ENCODE measurements at regions not wholly inside any gene's neighbourhood (a gene's known extent, or its start where the extent isn't known, plus 50 kb on each side); places are given as distances from the start of the nearest gene placed in this dataset.

GRCh38 chr4:187207931-187208330 lies 484.3 kb upstream of the FAT1 start:
- TF ChIP-seq CTBP1 (IDR thresholded peaks at IDR 0.05; ENCODE audit: borderline replicate concordance) (no peak), L3MBTL2 (conservative IDR thresholded peaks at IDR 0.05) (no peak), SUZ12 (IDR thresholded peaks at IDR 0.05) (no peak), PKNOX1 (IDR thresholded peaks at IDR 0.05) (no peak), TARDBP (IDR thresholded peaks at IDR 0.05) (no peak), LEF1 (IDR thresholded peaks at IDR 0.05; ENCODE audit: borderline replicate concordance) (no peak), FOXM1 (IDR thresholded peaks at IDR 0.05; ENCODE audit: borderline replicate concordance) (no peak), HDGF (IDR thresholded peaks at IDR 0.05; ENCODE audit: borderline replicate concordance) (no peak), BHLHE40 (IDR thresholded peaks at IDR 0.05; ENCODE audit: borderline replicate concordance) (no peak), ARNT (IDR thresholded peaks at IDR 0.05) (no peak), SP1 (IDR thresholded peaks at IDR 0.05) (no peak), ELF4 (IDR thresholded peaks at IDR 0.05) (no peak), FOXK2 (IDR thresholded peaks at IDR 0.05) (no peak)
- no peak for DNase-seq (ENCODE audit: extremely low spot score)
- POLR2A ChIA-PET = no interaction called here
- CTCF ChIA-PET = no interaction called here

GRCh38 chr4:187208651-187209050 lies 485.0 kb upstream of the FAT1 start:
- ChIA-PET CTCF (no interaction called here), POLR2A (no interaction called here)
- DNase-seq (ENCODE audit: extremely low spot score) = no peak
- TF ChIP-seq L3MBTL2 (conservative IDR thresholded peaks at IDR 0.05) (no peak), CTBP1 (IDR thresholded peaks at IDR 0.05; ENCODE audit: borderline replicate concordance) (no peak), PKNOX1 (IDR thresholded peaks at IDR 0.05) (no peak), HDGF (IDR thresholded peaks at IDR 0.05; ENCODE audit: borderline replicate concordance) (no peak), FOXK2 (IDR thresholded peaks at IDR 0.05) (no peak), TARDBP (IDR thresholded peaks at IDR 0.05) (no peak), FOXA1 (IDR thresholded peaks at IDR 0.05) (no peak), SUZ12 (IDR thresholded peaks at IDR 0.05) (no peak), NFRKB (IDR thresholded peaks at IDR 0.05) (no peak), LEF1 (IDR thresholded peaks at IDR 0.05; ENCODE audit: borderline replicate concordance) (no peak), SP1 (IDR thresholded peaks at IDR 0.05) (no peak), ZNF384 (IDR thresholded peaks at IDR 0.05) (no peak), FOXM1 (IDR thresholded peaks at IDR 0.05; ENCODE audit: borderline replicate concordance) (no peak)

- TF ChIP-seq NFRKB (IDR thresholded peaks at IDR 0.05) (no peak), CTBP1 (IDR thresholded peaks at IDR 0.05; ENCODE audit: borderline replicate concordance) (no peak), FOXK2 (IDR thresholded peaks at IDR 0.05) (no peak), ZNF384 (IDR thresholded peaks at IDR 0.05) (no peak), ELF4 (IDR thresholded peaks at IDR 0.05) (no peak), TARDBP (IDR thresholded peaks at IDR 0.05) (no peak), BHLHE40 (IDR thresholded peaks at IDR 0.05; ENCODE audit: borderline replicate concordance) (no peak), SP1 (IDR thresholded peaks at IDR 0.05) (no peak), ARNT (IDR thresholded peaks at IDR 0.05) (no peak), FOXA1 (IDR thresholded peaks at IDR 0.05) (no peak), FOXM1 (IDR thresholded peaks at IDR 0.05; ENCODE audit: borderline replicate concordance) (no peak), L3MBTL2 (conservative IDR thresholded peaks at IDR 0.05) (no peak), HDGF (IDR thresholded peaks at IDR 0.05; ENCODE audit: borderline replicate concordance) (no peak), SUZ12 (IDR thresholded peaks at IDR 0.05) (no peak), LEF1 (IDR thresholded peaks at IDR 0.05; ENCODE audit: borderline replicate concordance) (no peak), PKNOX1 (IDR thresholded peaks at IDR 0.05) (no peak)
- ChIA-PET POLR2A (no interaction called here), CTCF (no interaction called here)
- no peak for DNase-seq (ENCODE audit: extremely low spot score)
Observed at GRCh38 chr4:187209921-187210613, 486.4 kb upstream of the FAT1 start.

- ChIA-PET CTCF (no interaction called here), POLR2A (no interaction called here)
- no peak for DNase-seq (ENCODE audit: extremely low spot score)
- TF ChIP-seq FOXK2 (IDR thresholded peaks at IDR 0.05) (no peak), FOXA1 (IDR thresholded peaks at IDR 0.05) (no peak), HDGF (IDR thresholded peaks at IDR 0.05; ENCODE audit: borderline replicate concordance) (no peak), SUZ12 (IDR thresholded peaks at IDR 0.05) (no peak), L3MBTL2 (conservative IDR thresholded peaks at IDR 0.05) (no peak), LEF1 (IDR thresholded peaks at IDR 0.05; ENCODE audit: borderline replicate concordance) (no peak), PKNOX1 (IDR thresholded peaks at IDR 0.05) (no peak)
Observed at GRCh38 chr4:187212446-187213080, 488.9 kb upstream of the FAT1 start.

- no peak for DNase-seq (ENCODE audit: extremely low spot score)
- TF ChIP-seq TARDBP (IDR thresholded peaks at IDR 0.05) = no peak
- TF ChIP-seq ELF4 (IDR thresholded peaks at IDR 0.05) = no peak
- no peak for TF ChIP-seq CTBP1 (IDR thresholded peaks at IDR 0.05; ENCODE audit: borderline replicate concordance)
- TF ChIP-seq PKNOX1 (IDR thresholded peaks at IDR 0.05) = no peak
- TF ChIP-seq FOXK2 (IDR thresholded peaks at IDR 0.05) = no peak
- no peak for TF ChIP-seq ARNT (IDR thresholded peaks at IDR 0.05)
- TF ChIP-seq LEF1 (IDR thresholded peaks at IDR 0.05; ENCODE audit: borderline replicate concordance) = no peak
- ChIA-PET POLR2A (no interaction called here), CTCF (no interaction called here)
Observed at GRCh38 chr4:187215438-187215837, 491.8 kb upstream of the FAT1 start.
